NT2/D1 (cell line): ENCODE measurements at regions not wholly inside any gene's neighbourhood (a gene's known extent, or its start where the extent isn't known, plus 50 kb on each side); places are given as distances from the start of the nearest gene placed in this dataset.
"Not testable (repeated sequence)": the region's sequence is repeated elsewhere in the genome, so short reads cannot be mapped to it uniquely, and the experiment has no call there.

ENCODE experiments used
- YY1 ChIP-seq: IDR thresholded peaks from 2 replicates; pipeline ENCODE4 v1.6.1; 2011; ENCODE audit not compliant: insufficient read length, insufficient read depth
- ZNF274 ChIP-seq: IDR thresholded peaks from 2 replicates; pipeline ENCODE4 v1.6.1; 2011; ENCODE audit warnings: mild to moderate bottlenecking, low read depth, low read length

DNA sequence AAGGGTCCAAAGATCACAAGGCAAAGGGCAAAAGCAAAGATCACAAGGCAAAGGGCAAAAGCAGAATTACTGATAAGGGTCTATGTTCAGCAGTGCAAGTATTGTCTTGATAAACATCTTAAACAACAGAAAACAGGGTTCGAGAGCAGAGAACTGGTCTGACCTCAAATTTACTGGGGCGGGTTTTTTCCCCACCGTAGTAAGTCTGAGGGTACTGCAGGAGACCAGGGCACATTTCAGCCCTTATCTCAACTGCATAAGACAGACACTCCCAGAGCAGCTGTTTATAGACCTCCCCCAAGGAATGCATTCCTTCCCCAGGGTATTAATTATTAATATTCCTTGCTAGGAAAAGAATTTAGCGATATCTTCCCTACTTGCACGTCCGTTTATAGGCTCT is 61.3 kb downstream of the ZNF860 start:
- TF ChIP-seq ZNF274, YY1: not testable (repeated sequence)
